HG03442 (cell line): ENCODE measurements at regions not wholly inside any gene's neighbourhood (a gene's known extent, or its start where the extent isn't known, plus 50 kb on each side); places are given as distances from the start of the nearest gene placed in this dataset.

Experiments used
- ATAC-seq: cut with Tn5 transposase; IDR thresholded peaks from one replicate; pipeline ENCODE4 v1.9.1; 2021; ENCODE audit warnings: mild to moderate bottlenecking, moderate library complexity; ENCODE audit not compliant: unreplicated experiment

DNA sequence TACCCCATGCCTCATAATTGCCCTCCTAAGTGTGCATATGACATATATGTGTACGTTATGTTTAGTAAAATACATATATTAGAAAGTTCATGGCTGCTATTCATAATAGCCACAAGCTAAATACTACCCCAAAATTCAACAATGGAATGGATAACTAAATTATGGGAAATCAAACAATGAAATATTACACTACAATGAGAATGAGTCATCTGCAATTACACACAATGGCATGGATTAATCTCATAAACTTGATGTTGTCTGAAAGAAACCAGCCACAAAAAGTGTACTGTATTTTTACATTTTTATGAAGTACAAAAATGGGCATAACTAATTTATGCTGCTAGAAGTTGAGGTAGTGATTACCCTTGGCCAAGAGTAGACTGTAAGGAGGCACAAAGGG lies 477.0 kb downstream of the HAO1 start:
- no peak for ATAC-seq

DNA sequence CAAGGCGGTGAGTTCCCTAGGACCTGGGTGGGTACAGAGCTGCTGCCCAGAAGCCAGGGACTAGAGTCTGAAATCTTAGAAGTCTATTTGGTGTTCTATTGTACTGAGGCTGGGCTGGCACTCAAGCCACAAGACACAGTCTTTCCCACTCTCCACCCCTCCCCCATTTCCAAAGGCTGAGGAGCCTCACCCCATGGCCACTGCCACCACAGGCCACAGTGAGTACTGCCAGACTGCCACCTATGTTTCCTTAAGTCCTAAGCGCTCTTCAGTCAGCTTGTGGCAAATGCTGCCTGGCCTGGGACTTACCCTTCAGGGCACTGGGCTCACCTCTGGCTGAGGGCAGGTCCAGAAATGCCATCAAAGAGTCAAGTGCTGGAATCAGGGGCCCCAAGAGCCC lies 469.3 kb downstream of the HAO1 start:
- no peak for ATAC-seq

DNA sequence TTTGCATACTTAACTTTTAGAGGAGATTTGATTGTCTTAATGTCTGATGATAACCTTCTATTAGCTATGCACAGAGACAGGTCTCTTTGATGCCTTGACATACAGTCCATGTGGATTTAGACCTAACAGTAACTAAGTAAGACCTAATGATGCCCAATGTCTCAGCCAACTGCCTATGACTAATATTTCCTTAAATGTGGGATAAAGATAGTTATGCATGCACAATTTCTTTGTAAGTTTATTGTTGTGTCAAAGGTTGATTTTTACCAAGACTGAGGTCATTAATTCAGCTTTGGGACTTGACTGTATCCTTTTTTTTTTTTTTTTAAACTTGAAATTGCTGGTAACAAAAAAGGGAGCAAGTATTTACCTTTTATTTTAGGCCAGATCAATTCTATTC lies 450.0 kb downstream of the HAO1 start:
- ATAC-seq: no peak

DNA sequence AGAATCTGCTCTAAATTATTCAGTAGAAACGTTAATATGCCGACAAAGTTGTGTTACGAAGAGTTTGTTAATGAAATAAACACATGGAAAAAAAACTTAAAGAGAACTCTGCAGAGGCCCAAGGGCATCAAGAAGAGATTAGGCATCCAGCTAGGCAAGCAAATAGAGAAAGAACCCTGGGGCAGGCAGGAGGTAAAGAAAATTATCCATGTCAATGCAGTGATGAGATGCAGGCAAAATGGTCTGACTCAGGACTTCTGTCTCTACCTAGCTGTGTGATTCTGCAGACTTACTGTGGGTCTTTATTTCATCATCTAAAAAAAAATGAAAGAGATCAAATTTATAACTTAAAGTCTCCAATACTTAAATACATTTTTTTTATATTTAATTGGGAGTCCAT lies 448.0 kb downstream of the HAO1 start:
- no peak for ATAC-seq

DNA sequence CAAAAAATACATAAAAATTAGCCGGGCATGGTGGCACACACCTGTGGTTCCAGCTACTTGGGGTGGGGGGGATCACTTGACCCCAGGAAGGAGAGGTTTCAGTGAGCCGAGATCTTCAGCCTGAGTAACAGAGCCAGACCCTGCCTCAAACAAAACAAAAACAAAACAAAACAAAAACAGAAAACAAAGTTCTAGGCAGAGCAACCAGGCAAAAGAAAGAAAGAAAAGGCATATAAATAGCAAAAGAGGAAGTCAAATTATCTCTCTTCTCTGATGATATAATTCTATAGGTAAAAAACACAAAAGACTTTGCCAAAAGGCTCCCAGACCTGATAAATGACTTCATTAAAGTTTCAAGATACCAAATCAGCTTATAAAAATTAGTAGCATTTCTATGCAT lies 446.9 kb downstream of the HAO1 start:
- no peak for ATAC-seq

DNA sequence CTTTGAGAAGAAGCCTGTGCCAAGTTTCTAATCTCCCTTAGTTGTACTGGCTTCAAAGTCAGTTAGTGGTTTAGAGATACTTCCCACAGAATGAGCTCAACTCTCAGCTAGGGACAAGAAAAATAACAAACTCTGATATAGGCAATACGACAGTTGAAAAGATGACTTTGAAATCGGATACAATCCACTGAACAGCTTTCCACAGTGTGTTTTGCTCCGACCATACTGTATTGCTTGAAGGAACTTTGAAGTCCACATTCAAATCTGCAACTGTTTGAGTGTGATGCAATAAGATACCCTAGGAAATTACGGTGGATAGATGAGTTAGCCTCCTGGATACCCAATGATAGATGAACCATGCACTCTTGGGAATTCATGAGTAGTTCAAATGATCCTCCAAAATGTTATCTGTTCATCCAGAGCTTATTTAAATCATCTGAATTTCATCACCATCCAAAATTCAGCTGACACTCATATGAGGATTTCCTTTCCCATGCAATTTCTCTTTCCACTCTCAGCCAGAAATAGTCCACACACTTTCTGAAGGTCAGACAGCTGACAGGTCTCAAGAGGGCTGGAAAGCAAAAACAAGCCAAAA lies 443.8 kb downstream of the HAO1 start:
- ATAC-seq: no peak

DNA sequence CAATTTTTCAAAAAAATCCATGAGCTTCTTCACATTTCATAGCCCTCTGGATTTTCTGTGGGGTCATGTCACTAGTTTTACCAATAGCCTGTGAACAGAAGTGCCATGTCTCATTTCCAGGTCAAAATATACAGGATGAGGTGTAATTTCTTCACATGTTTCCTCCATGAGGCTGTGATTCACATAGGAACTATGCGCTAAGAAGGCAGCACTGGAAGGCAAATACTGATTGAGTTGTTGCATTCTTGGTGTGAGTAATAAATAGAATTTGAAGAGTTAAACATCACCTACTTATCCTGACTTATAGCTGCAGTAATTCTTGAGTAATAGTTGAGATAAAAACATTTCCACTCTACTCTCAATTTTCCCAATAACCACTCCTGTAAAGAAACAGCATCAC lies 442.3 kb downstream of the HAO1 start:
- ATAC-seq: no peak

DNA sequence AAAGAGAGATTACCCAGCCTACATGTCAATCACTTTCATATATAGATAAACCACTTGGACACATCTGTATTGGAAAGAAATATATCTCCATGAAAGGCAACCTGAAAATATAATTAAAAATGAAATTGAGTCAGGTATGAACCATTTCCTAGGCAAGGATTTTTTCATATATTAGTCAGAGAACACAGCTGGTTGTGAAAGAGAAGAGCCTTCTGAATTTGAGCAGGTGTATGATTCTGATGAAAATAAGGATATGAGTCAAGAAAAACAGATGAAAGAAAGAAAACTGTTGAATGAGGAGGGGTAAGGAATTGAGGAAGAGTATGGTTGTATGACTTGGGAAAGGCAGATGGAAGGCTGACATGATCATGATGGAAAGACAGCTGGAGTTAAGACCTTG lies 441.1 kb downstream of the HAO1 start:
- no peak for ATAC-seq

DNA sequence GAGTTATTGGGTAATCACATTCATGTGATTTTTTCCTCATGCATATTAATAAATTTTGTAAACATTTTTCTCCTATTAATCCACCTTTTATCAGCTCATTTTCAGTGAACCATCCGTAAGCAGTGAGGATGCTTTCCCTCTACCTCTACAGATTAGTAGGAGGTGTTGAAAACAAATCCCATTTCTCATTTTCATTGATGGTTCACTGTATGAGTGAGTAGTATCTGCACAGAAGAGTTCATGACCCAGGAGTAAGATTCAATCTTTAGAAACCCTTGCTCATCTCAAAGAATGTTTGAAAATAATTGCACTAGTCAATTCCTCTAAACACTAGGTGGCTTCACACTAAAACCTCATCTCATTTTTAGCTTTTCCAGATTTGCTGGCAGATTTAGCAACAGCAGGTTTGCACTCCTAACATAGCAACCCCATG lies 440.0 kb downstream of the HAO1 start:
- no peak for ATAC-seq

DNA sequence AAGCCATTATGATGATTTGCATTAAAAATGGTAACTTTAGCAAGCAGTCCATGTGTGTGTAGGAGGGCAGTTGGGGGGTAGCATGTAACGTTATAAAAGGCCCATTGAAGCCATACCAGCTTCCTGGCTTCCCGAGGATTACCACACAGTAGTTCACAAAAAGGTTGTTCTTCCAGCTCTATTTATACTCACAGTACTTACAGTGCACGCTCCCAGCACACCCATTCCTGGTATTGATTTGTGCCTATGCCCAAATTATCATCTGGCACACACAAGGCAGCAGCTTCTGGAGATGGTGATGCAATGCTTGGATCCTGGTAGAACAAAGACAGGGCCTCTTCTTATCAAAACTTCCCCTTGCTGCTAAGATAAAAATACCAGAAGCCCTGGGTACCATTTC lies 436.8 kb downstream of the HAO1 start:
- no peak for ATAC-seq

DNA sequence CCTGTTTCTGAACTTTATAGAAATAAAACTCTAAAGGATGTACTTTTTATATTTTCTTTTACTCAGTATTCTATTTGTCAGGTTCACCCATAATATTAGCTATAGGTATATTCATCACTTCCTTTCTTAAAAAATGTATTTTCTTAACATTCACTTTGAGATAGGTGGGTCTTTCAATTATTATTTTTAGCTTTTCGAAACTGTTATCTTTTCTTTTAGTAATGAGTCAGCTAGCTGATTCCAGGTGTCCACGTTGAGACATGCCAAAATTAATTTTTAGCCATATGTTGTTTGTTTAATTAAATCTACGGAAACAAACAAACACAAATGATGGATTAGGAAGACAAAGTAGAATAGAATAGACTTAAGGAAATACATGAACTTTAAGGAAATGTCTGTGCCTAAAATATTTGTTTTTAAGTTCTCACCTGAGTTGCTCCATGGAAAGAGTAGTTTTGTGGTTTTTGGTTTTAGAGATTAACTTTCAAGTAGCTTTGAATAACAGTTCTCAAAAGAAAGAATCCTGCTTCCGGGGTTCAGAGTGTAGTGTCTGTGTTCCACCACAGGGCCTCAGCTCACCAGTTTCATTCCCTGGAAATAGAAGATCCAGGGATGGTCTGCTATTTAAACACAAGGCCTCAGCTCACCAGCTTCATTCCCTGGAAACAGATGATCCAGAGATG lies 435.0 kb downstream of the HAO1 start:
- no peak for ATAC-seq

DNA sequence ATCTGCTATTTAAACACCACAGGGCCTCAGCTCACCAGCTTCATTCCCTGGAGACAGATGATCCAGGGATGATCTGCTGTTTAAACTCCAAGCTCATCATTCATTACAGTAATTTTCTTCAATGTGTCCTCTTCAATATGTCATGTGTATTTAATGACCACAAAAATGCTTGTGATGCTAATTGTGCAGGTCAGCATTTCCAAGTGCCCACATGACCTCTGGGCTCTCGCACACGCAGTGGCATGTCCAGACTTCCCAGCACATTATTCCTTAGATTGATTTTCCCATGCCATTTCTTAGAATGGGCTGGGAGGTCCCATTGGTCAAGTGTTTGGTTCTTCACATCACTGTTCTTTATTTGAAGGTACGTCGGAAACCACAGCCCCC lies 434.4 kb downstream of the HAO1 start:
- ATAC-seq: no peak

DNA sequence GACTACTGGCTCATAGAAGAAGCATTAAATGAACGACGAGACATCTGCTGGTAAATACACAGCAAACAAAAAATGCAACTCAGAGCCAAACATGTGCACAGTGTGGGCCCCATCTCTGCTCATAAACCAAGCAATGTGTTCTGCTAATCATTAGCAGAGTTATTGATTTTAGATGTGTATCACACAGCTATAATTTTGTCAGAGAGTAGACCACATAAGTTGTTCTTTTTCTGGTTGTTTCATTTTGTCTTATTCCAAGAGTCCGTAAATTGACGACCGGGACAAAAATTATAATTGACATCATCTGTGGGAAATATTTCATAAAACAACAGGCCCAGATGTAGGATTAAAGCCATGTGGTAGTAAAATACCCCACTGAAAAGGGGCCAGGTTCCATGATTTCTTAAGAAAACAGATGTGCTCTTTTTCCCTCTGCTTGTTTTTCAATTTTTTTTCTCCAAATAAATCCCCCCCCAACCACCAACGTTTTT lies 423.6 kb downstream of the HAO1 start:
- no peak for ATAC-seq

DNA sequence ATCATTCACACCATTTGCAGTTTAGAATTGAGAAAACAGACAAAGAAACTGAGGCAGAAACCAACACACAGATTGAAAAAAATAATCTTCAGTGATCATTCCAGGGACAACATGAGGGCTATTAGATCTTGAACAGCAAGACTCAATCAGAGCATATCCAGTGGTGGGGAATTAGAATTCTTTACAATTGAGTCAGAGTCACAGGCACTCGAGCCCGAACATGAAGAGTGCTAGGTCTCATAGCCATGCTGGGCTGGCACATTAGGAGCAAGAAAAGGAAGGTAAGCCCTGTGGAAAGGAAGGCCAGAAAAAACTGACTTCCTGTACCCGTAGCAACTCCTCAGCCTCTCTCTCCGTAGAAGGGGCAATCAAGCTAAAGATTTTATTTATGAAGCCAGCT lies 419.9 kb downstream of the HAO1 start:
- no peak for ATAC-seq

DNA sequence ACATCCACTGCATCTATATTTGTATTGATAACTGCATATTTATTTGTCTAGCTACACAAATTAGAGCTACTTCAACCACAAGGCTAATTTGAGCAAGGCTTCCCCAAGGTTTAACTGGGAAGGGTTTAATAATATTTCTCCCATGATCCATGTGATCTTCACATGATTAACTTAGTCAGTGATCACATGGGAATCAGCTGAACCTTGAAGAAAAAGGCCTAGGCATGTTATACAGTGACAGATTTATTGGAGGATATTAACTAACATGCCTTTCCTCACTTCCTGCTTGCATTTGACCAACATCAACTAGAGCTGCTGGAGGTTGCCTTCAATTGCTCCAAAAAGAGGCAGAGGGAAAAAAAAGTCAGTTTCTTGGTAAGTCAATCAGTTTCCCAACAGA lies 417.0 kb downstream of the HAO1 start:
- no peak for ATAC-seq

DNA sequence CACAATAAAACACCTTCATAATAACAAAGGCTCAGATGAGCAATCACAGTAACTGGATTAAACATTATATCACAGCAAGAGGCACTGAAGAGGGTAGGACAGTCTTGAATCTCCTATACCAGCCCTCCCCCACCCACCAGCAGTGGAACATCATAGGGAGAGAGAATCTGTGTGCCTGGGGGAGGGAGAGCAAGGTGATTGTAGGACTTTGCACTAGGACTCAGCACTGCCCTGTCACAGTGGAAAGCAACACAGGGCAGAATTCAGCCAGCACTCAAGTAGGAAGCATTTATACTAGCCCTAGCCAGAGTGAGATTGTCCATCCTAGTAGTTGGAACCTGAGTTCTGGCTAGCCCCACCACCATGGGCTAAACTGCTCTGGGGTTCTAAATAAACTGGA lies 400.2 kb downstream of the HAO1 start:
- ATAC-seq: no peak

DNA sequence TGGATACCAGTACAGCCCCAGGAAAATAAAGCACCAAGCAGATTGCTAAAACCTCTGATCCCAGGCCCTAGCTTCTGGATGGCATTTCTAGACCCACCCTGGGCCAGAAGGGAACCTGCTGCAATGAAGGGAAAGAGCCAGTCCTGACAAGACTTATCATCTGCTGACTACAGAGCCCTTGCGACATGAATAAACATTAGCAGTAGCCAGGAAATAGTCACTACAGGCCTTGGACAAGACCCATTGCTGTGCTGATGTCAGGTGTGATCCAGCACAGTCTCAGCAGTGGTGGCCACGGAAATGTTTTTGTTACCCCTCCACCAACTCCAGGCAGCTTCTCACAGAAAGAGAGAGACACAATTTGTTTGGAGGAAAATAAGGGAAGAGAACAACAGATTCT lies 399.3 kb downstream of the HAO1 start:
- ATAC-seq: no peak

DNA sequence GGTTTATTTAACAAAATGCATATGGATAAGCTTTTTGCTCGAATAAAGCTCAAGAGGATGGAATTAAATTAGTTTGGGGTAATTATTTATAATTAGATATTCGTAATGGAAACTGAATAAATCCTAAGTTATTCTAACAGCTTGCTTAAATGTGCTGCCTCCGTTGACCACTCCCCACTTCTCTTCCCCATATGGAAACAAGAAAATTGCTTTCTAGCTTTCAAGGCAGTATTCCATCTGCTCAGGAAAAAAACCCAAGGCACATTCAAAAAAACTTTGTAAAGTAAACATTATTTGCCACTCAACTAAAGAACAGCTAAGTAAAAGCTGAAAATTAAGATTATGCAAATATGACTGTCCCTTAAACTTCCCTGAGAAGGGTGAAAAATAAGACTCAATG lies 369.2 kb downstream of the HAO1 start:
- ATAC-seq: no peak

DNA sequence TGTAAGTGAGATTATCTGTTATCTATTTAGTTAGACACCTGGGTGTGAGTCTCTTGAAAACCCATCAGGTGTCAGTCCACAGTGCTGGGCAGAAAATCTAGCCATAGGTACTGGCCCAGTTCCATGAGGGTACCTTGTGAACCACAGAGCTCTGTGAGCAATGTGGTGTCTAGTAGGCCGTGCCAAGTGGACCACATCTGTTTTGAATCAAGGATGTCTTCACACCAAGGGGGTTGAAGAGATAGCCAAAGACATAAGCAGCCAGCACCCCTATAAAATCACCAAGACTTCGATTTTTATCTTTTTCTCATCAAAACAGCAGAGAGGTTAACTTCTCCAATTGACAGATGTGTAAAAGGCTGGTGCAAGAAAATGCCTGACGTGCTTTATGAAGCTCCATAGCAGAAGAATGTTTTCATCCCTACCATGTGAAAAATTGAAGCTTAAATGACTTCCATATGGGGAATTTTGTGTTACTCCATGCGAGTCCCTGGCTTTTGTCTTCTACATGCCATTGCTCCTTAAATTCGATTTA lies 368.7 kb downstream of the HAO1 start:
- no peak for ATAC-seq

DNA sequence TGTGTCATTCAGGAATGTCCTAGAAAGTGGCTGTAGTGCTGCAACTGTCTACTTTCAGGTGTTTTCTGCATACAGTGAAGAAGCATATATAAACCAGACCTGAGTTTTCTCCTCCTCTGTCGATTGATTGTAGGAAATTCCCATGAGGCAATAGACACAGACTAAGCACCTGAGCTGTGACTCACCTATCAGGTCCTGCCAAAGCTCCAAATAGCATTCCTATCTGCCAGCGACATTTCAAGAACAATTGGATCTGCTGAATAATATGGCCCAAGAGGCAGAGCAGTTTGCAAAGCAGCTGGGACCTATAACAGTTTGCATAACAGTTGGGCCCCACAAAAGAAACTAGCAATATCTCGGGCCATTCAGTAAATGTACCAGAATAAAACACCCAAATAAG lies 360.4 kb downstream of the HAO1 start:
- ATAC-seq: no peak

DNA sequence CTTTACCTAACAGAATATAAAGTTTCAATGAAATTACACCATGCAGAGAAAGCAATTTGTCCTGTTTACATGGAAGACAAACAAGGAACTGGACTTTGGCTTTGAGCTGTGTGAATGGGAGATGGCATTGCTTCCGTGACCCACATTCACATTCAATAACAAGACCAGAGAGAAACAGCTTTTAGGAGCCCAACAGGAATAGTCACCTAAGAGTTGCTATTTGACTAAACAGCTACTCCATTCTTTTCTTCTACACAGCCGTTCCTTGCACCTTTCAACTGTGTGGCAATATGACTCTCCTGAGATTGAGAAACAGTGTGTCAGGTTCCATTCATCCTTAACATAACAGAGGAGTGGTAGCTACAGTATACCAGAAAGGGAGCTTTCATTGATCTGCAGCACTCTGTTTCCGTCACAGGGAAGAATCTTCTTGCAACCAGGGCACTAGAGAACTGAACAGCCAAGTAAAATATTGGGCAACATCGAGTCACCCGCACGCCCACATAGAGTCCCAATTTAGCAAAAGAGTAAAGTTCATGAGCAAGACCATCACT lies 355.1 kb downstream of the HAO1 start:
- ATAC-seq: no peak

DNA sequence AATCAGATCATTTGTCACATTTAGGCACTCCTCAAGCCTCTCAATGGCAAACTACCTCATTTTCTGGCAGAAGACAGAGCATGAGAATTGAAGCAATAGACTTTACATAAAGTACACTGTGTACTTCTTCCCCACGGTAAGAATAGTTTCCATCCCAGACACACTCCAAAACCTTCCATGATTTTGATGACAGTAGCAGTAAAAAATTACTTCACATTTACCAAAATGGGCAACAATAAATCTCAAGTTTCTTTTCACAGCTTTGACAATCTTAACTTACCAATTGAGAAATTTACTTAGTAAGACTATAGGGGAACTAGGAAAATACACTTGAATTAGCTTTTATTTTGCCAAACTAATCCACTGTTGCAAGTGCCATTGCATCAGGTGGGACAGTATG lies 353.8 kb downstream of the HAO1 start:
- no peak for ATAC-seq
